ENCODE measurements at regions not wholly inside any gene's neighbourhood (a gene's known extent, or its start where the extent isn't known, plus 50 kb on each side); places are given as distances from the start of the nearest gene placed in this dataset.

GRCh38 chr13:65217471-65217995 is 2012.6 kb downstream of the PCDH9 start:
- Histone ChIP-seq H3K79me1 (ENCODE audit: low read depth in 1 of 2, low read length in 2 of 2) (no peaks in the 10 kb centered on the region), H2BK5ac (ENCODE audit: low read depth, low read length, poor library complexity, severe bottlenecking) (no peak overlapping the region), H4K91ac (ENCODE audit: insufficient read depth, low read depth, low read length) (no peak overlapping the region), H3K4me1 (ENCODE audit: control insufficient read depth, insufficient read depth, low read length) (no peaks in the 10 kb centered on the region), H3K4ac (ENCODE audit: low read depth, low read length) (no peak overlapping the region), H3K36me3 (ENCODE audit: control insufficient read depth, insufficient read depth, low read length) (no peaks in the 10 kb centered on the region), H3K27ac (ENCODE audit: insufficient read depth, low read length) (no peak overlapping the region), H2AK9ac (replicated peaks; ENCODE audit: low read depth, low read length, poor library complexity) (no peak overlapping the region), H3K27me3 (ENCODE audit: control insufficient read depth, insufficient read depth, low read length) (no peaks in the 10 kb centered on the region), H3K18ac (ENCODE audit: low read depth, low read length) (no peak overlapping the region), H3K56ac (ENCODE audit: extremely low read depth, insufficient read depth, low read length) (no peak overlapping the region), H2BK20ac (ENCODE audit: low read depth, low read length) (no peak overlapping the region), H3K23ac (ENCODE audit: low read depth, low read length) (no peak overlapping the region), H3K9me3 (ENCODE audit: control insufficient read depth, insufficient read depth, low read length) (no peaks in the 10 kb centered on the region), H2AK5ac (ENCODE audit: low read depth, low read length) (no peak overlapping the region), H3K9me1 (ENCODE audit: insufficient read depth, low read length) (no peaks in the 10 kb centered on the region), H4K20me1 (ENCODE audit: insufficient read depth, low read length) (no peaks in the 10 kb centered on the region), H4K8ac (ENCODE audit: low read depth in 2 of 2, low read length in 2 of 2) (no peak overlapping the region), H3K9ac (ENCODE audit: low read depth, low read length) (no peak overlapping the region), H2BK15ac (ENCODE audit: low read depth, low read length) (no peak overlapping the region), H2AFZ (replicated peaks; ENCODE audit: low read length, poor library complexity) (no peak overlapping the region), H4K5ac (ENCODE audit: low read depth, low read length) (no peak overlapping the region), H3K4me3 (ENCODE audit: insufficient read depth, low read depth, low read length) (no peak overlapping the region), H3K14ac (replicated peaks; ENCODE audit: low read depth, low read length) (no peak overlapping the region), H3K4me2 (ENCODE audit: low read depth, low read length) (no peak overlapping the region), H2BK120ac (ENCODE audit: low read depth, low read length) (no peak overlapping the region)
- TF ChIP-seq NFE2L2 (IDR thresholded peaks at IDR 0.05; ENCODE audit: low read depth, low read length) (no peak), POLR2A (IDR thresholded peaks at IDR 0.05; ENCODE audit: low read depth, low read length) (no peak), RFX5 (IDR thresholded peaks at IDR 0.05; ENCODE audit: low read depth, low read length) (no peak), FOS (IDR thresholded peaks at IDR 0.05; ENCODE audit: low read depth, low read length) (no peak), SMC3 (IDR thresholded peaks at IDR 0.05; ENCODE audit: low read depth, low read length) (no peak), CHD1 (IDR thresholded peaks at IDR 0.05; ENCODE audit: low read depth, low read length) (no peak), USF2 (IDR thresholded peaks at IDR 0.05; ENCODE audit: low read depth, low read length) (no peak), RAD21 (IDR thresholded peaks at IDR 0.05; ENCODE audit: low read length) (no peak), CTCF (conservative IDR thresholded peaks at IDR 0.05; ENCODE audit: low read depth, low read length) (no peak), MXI1 (IDR thresholded peaks at IDR 0.05; ENCODE audit: borderline replicate concordance, low read depth, low read length) (no peak)
- ChIA-PET CTCF (no interaction called here), POLR2A (ENCODE audit: unreplicated experiment) (no interaction called here)
- BruUV-seq (replicated peaks) = no TSS peak
- in situ Hi-C loops (cut with MboI; ENCODE audit: low sequenced_read_pairs) = no loop called here
- DNase-seq (no peak), ATAC-seq (ENCODE audit: low read depth) (no peak)
- 88% methylated on average over 2 of the region's 7 CpGs; no CpG with 5 or more reads in 1 of the 2 experiments for WGBS, 2 experiments (ENCODE audit: extremely low coverage in 2 of 2, insufficient read length in 1 of 2)
- intact Hi-C loops (cut with micrococcal nuclease) = no loop called here
- dilution Hi-C loops (cut with HindIII; ENCODE audit: low sequenced_read_pairs, unreplicated experiment) = no loop called here
